Activated gamma-delta T cell treated with Interleukin-2 at 50 U/mL for 16 hours (primary cell): ENCODE measurements at regions not wholly inside any gene's neighbourhood (a gene's known extent, or its start where the extent isn't known, plus 50 kb on each side); places are given as distances from the start of the nearest gene placed in this dataset.
"Not testable (repeated sequence)": the region's sequence is repeated elsewhere in the genome, so short reads cannot be mapped to it uniquely, and the experiment has no call there.

Experiments
- DNase-seq: peaks from one replicate; pipeline ENCODE4 v3.0.0-alpha.2; 2020

GRCh38 chr5:155794795-155795194 lies 532.2 kb upstream of the SGCD start:
- no peak for DNase-seq

GRCh38 chr5:155799308-155799707 lies 527.7 kb upstream of the SGCD start:
- DNase-seq, result no peak

- no peak for DNase-seq
Observed at GRCh38 chr5:155807884-155808576, 518.9 kb upstream of the SGCD start.

- DNase-seq, result no peak
Observed at GRCh38 chr5:155815248-155815647, 511.7 kb upstream of the SGCD start.

- DNase-seq, result no peak
Observed at GRCh38 chr5:155822177-155822576, 504.8 kb upstream of the SGCD start.

GRCh38 chr5:155826611-155827507 lies 500.1 kb upstream of the SGCD start:
- no peak for DNase-seq

- not testable (repeated sequence) for DNase-seq
Observed at GRCh38 chr5:155827508-155827815, 499.5 kb upstream of the SGCD start.

GRCh38 chr5:155827949-155828348 lies 499.0 kb upstream of the SGCD start:
- no peak for DNase-seq

- DNase-seq, result no peak
Observed at GRCh38 chr5:155831491-155831890, 495.5 kb upstream of the SGCD start.

GRCh38 chr5:155833287-155833686 lies 493.7 kb upstream of the SGCD start:
- DNase-seq, result no peak

GRCh38 chr5:155834271-155834975 lies 492.5 kb upstream of the SGCD start:
- DNase-seq, result no peak

- DNase-seq, result no peak
Observed at GRCh38 chr5:155836089-155836803, 490.7 kb upstream of the SGCD start.

GRCh38 chr5:155838394-155838793 lies 488.6 kb upstream of the SGCD start:
- DNase-seq, result no peak

- DNase-seq, result no peak
Observed at GRCh38 chr5:155839251-155840037, 487.5 kb upstream of the SGCD start.

- DNase-seq, result no peak
Observed at GRCh38 chr5:155844542-155844941, 482.4 kb upstream of the SGCD start.

- DNase-seq, result no peak
Observed at GRCh38 chr5:155850370-155850769, 476.6 kb upstream of the SGCD start.

GRCh38 chr5:155866971-155867370 lies 460.0 kb upstream of the SGCD start:
- no peak for DNase-seq

GRCh38 chr5:155867522-155868088 lies 459.4 kb upstream of the SGCD start:
- no peak for DNase-seq

- DNase-seq, result no peak
Observed at GRCh38 chr5:155870636-155871035, 456.3 kb upstream of the SGCD start.

GRCh38 chr5:155871623-155872022 lies 455.3 kb upstream of the SGCD start:
- DNase-seq, result no peak

- DNase-seq, result no peak
Observed at GRCh38 chr5:155872629-155873220, 454.2 kb upstream of the SGCD start.
